GM21515 (cell line): ENCODE measurements at regions not wholly inside any gene's neighbourhood (a gene's known extent, or its start where the extent isn't known, plus 50 kb on each side); places are given as distances from the start of the nearest gene placed in this dataset.
A peak's percentile ranks its signal among the peaks of the same experiment; 100 is the strongest.

Source experiments
- ATAC-seq: cut with Tn5 transposase; IDR thresholded peaks from one replicate; pipeline ENCODE4 v1.9.1; 2021; ENCODE audit not compliant: unreplicated experiment

DNA sequence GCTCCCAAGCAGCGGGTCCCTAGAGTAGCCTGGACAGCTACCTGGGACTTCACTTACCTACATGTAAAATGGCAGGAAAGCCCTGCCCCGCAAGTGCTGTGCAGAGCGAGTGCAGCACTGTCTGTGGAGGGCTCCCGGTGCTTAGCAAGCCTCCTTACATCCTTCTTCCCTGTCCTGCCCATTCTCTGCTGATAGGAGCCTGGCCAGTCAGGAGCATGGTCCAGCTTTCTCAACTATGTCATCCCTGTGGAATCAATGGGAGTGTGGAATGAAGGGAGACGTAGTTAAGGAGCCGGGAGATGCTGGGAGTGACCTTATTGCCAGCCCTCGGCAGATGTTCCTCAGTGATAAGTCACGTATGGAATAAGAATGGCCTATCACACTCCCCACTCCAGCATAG lies 661.9 kb upstream of the ID2 start:
- no peak for ATAC-seq

- ATAC-seq, result no peak
Observed at GRCh38 chr2:8021921-8022320, 659.9 kb upstream of the ID2 start.

DNA sequence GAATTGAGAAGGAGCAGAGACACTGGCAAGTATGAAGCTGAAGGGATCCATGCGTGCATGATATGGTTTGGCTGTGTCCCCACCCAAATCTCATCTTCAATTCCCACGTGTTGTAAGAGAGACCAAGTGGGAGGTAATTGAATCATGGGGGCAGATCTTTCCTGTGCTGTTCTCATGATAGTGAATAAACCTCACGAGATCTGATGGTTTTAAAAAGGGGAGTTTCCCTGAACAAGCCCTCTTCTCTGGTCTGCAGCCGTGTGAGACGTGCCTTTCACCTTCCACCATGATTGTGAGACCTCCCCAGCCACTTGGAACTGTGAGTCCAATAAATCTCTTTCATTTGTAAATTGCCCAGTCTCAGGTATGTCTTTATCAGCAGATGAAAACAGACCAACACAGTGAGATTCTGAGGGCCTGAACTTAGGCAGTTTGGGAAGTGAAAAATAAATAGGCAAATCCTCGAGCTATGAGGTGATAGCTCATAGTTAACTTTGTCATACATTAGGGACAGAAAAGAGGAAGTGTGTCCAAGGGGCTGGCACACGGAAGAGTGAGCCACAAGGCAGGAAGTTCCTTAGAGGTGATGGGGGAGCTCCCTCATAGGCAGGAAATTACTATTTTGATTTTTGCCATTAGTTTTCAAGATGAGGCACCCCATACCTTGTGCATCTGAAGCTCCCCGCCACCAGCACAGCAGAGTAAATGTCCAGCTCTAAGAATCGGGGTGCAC lies 658.8 kb upstream of the ID2 start:
- peak; percentile 79 for ATAC-seq

DNA sequence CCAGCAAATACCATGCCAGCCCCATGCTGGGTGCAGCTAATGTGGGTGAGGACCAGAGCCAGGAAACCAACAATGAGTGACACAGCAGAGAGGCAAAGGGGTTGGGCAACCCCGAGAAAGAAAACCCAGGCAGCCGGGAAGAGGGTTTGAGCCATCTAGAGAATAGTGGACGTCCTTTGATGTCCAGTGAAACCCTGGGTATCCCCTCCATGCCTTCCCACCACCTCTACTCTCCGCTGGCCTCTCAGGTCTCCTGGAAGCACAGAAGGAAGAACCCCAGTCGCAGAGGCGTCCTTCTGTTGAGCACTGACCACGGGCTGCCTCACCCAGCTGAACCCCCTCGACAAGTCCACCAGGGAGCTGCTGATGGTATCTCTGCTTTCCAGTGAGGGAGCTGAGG lies 657.4 kb upstream of the ID2 start:
- no peak for ATAC-seq

GRCh38 chr2:8026381-8026780 lies 655.5 kb upstream of the ID2 start:
- no peak for ATAC-seq

GRCh38 chr2:8027387-8027786 lies 654.5 kb upstream of the ID2 start:
- ATAC-seq, result no peak

DNA sequence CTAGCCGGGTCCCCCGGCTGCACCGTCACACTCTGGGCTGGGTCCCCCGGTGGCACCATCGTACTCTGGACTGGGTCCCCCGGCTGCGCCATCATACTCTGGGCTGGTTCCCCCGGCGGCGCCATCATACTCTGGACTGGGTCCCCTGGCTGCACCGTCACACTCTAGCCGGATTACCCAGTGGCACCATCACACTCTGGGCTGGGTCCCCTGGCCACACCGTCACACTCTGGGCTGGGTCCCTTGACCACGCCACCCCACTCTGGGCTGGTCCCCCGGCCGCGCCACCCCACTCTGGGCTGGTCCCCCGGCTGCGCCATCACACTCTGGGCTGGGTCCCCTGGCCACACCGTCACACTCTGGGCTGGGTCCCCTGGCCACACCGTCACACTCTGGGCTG lies 653.8 kb upstream of the ID2 start:
- ATAC-seq, result no peak

DNA sequence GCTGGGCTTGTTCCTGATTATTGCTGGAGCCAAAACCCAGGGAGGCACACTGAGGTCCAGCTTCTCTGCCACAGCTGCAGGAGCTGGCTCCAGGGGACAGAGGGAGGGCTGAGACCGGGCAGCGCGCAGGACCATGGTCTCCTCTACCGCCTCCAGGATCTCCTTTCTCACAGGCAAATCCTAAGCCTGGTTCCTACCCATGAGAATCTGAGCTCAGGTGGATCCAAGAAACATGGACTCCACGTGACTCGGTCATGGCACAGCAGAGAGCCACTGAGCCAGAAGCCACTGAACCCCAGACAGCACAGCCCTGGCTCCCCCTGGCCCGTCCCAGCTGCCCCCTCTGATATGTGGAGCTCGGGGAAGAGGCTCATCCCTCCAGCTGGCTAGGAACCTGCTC lies 653.4 kb upstream of the ID2 start:
- no peak for ATAC-seq

DNA sequence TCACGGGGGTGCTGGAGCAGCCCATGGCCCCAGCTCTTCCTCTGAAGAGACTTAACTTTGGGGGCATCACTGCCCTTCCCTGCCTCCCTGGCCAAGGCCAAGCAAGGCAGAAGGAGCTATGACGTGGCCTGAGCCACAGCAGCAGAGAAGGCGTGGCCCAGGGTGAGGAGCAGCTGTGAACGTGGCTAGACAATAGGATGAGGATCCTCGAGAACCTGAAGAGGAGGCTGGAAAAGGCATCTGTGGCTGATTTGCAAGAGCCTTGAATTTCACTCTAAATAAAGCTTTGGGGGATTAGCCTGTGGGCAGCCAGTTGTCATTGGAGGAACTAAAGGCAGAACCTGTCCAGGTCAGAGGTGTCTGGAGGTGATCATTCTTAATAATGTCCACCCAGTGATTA lies 652.9 kb upstream of the ID2 start:
- no peak for ATAC-seq

DNA sequence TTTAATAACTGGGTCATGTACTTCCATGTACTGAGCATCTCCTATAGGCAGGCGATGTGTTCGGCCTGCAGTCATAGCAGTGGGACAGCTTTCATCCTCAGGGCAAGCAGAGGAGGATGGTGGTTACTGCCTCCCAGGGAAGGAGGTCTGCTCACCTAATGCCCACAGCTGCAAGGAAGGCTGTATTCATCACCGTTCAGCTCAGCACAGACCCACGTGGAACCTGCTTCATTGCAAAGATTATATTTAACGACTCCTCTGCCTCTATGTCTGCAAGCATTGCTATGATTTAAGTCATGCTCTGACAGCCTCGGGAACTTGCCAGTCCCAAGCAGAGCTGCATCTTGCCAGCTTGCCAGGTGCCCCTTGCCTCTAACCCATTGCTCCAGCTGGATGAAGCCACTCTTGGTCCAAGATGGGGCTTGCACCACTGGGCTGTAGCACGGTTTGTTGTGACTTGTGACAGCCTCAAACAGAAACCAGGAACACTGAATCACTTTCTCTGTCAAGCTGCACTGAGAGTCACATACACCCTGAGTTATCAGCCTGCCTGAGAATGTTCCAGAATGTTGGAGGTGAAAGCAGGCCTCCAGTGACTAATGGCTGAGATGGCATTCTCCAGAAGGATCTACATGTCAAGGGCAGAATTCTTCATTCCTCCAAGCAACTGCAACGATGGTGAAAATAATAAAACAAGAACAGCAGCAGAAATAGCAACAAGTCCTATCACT lies 651.1 kb upstream of the ID2 start:
- no peak for ATAC-seq

DNA sequence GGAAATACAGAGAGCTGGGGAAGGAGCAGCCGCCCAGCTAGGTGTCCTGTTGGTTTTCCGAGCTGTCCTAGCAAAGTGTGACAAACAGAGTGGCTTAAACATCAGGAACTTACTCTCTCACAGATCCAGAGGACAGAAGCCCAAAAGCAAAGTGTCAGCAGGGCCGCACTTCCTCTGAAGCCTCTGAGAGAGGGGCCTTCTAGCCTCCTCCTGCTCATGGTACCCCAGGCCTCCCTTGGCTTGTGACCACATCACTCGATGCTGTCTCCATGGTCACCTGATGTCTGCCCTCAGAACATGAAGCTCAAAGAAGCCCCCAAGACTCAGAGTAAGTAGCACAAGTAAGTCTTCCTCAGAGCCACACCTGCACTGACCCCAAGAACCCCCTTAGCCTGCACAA lies 650.5 kb upstream of the ID2 start:
- no peak for ATAC-seq

DNA sequence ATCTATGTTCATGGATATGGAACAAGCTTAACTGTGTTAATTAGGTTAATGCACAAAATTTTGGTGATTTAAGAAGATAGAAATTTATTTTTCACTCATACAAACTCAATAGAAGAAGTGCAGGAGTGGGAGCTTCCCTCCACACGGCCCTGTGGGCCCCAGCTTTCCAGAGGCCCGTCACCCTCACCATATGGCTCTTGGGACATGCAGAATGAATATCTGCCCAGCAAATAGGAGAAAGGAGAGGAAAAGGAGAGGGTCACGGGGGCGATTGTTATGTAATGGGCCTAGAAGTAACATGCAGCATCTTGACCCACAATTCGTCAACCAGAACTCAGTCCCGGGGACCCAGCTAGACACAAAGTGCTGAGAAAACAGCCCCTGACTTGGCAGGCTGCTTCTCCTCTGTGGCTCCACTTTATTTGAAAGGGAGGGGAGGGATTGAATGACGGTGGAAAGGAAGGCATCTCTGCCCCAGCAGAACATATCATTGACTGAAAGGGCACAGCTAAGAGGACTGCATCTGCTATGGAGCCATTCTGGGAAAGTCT lies 648.2 kb upstream of the ID2 start:
- no peak for ATAC-seq

DNA sequence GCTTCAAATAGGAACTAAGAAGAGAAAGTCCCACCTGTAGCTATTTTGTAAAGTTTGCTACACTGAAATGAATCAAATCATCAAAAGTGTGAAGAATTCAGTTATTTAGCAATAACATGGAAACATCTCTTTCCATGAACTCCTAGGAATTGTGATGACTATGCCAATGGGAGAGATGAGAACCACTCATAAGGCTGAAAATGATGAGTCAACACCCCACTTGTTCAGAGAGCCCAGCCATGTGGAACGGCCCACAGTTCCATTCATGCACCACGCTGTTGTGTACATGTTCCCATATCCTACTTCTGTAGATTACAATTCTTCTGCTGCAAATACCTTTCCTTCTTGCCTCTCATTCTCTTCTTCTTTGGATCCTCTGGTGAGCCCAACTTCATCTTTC lies 645.5 kb upstream of the ID2 start:
- ATAC-seq, result no peak

GRCh38 chr2:8039732-8040131 lies 642.1 kb upstream of the ID2 start:
- ATAC-seq, result no peak

GRCh38 chr2:8043295-8043694 lies 638.6 kb upstream of the ID2 start:
- no peak for ATAC-seq

DNA sequence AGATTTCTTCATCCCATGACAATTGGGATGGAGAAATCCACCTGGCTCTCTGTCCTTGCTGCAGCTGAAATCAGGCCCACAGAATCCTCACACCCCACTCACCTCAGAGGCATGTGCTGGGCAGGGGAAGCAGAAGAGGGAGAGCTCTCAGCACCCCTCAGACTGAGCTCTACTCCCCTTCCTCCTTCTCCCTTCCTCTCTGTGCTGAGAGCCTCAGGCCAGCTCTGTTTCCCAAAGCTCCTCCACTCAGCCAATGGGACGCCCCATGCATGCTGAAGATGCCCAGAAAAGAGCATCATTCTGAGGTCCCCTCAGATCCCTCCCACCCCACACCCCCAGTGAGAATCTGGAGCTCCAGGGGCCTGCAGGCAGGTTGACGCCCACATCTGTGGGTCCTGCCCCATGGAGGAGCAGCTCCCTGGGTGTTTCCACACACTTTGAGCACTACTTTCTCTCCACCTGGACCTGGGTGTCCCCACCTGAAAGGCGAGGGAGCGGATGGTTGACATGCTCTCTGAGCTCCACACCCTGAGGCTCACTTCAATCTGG lies 637.7 kb upstream of the ID2 start:
- ATAC-seq, result no peak

DNA sequence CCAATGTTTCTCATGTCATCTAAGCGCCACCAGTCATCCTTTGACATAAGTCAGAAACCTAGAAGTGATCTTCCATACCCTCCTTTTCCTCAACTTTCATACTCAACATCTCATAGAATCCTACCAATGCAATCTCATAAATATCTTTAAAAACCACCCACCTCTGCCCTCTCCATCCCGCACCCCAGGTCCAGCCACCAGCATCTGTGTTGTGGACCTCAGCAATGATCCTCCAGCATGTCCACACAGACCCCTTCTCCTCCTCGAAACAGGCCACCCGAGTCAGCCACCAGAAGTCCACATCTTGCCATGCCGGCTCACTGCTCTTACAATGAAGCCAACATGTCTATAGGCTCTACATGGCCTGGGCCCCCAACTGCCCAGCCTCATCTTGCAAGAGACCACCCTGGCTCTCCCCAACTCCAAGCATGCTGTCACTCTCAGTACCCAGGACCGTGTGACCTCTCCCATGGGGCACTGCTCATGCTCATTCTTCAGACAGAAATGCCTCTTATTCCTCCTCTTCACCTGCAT lies 636.7 kb upstream of the ID2 start:
- no peak for ATAC-seq

- ATAC-seq, result no peak
Observed at GRCh38 chr2:8046849-8047248, 635.0 kb upstream of the ID2 start.

GRCh38 chr2:8049176-8049575 lies 632.7 kb upstream of the ID2 start:
- no peak for ATAC-seq

DNA sequence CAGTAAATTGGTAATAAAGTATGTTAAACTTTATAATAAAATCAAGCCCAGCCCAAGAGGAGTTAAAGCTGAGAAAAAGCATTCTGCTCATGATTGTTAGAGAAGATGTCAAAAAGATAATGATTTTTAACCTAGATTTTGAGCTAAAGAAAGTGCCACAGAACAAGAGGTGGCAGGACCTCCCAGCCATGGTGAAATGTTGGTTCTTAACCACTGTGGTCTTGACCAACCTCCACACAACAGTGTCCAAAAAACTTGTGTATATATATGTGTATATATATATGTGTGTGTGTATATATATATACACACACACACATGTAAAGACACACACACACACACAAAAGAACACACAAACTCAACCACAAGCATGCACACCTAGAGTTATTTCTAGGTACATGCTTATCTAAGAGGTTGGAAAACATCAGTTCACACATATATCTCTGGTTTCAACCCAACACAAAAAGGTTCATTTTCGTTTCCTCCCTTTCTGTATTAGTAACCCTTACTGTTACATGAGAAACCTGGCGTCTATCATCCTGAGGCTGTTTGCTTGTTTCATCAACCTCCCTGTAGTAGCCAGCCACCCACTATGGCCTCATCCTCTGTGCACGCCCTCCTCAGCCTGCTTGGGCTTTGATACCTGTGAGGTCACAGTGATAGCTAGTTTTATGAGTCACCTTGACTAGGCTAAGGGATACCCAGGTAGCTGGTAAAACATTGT lies 631.8 kb upstream of the ID2 start:
- peak; percentile 92 for ATAC-seq

- ATAC-seq, result no peak
Observed at GRCh38 chr2:8053216-8053615, 628.6 kb upstream of the ID2 start.
